Astrocyte of the spinal cord (primary cell): ENCODE measurements at regions not wholly inside any gene's neighbourhood (a gene's known extent, or its start where the extent isn't known, plus 50 kb on each side); places are given as distances from the start of the nearest gene placed in this dataset.

Experiments used
- DNase-seq: peaks from one replicate; pipeline ENCODE4 v3.0.0; 2011; ENCODE audit warnings: low read depth, low spot score
- H3K4me3 ChIP-seq: 2 replicates; pipeline ENCODE4 v1.5.1; 2011; ENCODE audit warnings: low read depth, mild to moderate bottlenecking, low read length, moderate library complexity
- in situ Hi-C: cut with HindIII; loops from 2 replicates; pipeline ENCODE4 v1.10.0; 2017; ENCODE audit warnings: low sequenced_read_pairs
- TF ChIP-seq, protein P1 (sequence below): IDR thresholded peaks from 2 replicates; pipeline ENCODE4 v1.5.1; 2012; ENCODE audit warnings: low read depth, mild to moderate bottlenecking, low read length, inconsistent platforms

DNA sequence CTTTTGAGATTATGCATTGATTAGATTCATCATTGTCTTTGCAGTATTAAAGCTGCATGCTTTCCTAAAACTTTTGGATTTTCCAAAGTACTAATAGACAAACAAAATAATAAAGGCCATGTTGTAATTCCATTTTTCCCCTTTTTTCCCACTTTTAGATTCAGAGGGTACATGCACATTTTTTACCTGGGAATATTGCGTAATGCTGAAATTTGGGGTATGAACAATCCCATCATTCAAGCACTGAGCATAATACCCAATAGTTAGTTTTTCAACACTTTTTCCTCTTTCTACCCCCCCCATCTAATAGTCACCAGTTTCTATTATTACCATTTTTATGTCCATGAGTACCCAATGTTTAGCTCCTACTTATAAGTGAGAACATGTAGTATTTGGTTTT is 1863.6 kb downstream of the STIM2 start:
- no peak for DNase-seq
- in situ Hi-C loops: no loop called here
- H3K4me3 ChIP-seq: no peak overlapping the region
- TF ChIP-seq, protein P1, sequence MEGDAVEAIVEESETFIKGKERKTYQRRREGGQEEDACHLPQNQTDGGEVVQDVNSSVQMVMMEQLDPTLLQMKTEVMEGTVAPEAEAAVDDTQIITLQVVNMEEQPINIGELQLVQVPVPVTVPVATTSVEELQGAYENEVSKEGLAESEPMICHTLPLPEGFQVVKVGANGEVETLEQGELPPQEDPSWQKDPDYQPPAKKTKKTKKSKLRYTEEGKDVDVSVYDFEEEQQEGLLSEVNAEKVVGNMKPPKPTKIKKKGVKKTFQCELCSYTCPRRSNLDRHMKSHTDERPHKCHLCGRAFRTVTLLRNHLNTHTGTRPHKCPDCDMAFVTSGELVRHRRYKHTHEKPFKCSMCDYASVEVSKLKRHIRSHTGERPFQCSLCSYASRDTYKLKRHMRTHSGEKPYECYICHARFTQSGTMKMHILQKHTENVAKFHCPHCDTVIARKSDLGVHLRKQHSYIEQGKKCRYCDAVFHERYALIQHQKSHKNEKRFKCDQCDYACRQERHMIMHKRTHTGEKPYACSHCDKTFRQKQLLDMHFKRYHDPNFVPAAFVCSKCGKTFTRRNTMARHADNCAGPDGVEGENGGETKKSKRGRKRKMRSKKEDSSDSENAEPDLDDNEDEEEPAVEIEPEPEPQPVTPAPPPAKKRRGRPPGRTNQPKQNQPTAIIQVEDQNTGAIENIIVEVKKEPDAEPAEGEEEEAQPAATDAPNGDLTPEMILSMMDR: no peak

DNA sequence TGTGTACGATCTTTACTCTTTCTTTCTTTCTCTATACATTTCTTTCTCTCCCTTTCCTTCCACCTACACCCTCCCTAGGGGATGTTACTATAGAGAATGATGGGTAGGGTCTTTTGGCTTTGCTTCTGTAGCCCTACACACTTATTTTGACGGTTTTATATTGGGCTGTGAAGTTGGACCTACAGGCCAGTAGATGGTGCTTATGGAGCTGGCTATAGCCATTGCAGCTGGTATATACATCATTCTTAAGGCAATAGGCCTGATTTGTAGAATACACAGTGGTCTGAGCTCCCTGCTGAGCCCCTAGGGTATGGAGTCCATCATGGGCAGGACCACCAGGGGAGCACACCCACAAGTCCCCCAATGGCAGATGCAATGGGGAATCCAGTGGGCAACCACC is 1869.7 kb downstream of the STIM2 start:
- DNase-seq: no peak
- in situ Hi-C loops: no loop called here
- TF ChIP-seq, protein P1: no peak
- H3K4me3 ChIP-seq: no peak overlapping the region

DNA sequence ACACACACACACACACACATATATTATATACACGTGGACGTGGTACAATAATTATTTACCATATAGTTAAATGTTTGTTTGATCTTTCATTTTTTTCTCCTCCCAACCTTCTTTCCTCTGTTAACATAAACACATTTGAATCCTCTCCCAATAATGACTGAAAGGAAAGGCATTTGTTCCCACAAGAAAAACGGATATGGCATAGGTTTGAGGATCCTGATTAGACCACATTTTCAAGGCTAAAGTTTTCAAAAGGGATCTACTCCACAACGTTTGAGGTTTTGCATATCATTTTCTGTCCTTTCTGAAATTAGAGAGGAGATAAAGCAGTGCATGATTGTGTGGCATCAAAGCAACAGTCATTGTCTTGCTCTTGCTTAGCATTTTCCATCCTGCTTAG is 1883.4 kb downstream of the STIM2 start:
- TF ChIP-seq, protein P1: no peak
- DNase-seq: no peak
- H3K4me3 ChIP-seq: no peak overlapping the region
- in situ Hi-C loops: no loop called here

DNA sequence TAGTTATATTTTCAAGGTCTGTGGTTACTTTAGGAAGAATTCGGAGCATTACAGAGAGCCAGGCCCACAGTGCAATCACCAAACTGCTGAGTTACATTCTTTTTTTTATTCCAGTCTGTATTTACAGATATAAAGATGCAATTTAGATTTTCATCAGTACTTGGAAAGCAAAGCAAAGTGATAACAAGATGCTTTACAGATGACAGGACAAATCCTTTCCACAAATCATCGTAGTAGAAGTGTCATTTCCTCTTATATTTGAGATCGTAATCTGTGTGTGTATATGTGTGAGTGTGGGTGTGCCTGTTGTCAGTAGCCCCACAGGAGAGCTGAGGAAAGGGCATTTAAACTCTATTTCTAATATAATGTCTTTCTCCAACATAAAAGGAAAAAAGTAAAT is 1893.7 kb downstream of the STIM2 start:
- H3K4me3 ChIP-seq: no peak overlapping the region
- in situ Hi-C loops: no loop called here
- TF ChIP-seq, protein P1: no peak
- no peak for DNase-seq

DNA sequence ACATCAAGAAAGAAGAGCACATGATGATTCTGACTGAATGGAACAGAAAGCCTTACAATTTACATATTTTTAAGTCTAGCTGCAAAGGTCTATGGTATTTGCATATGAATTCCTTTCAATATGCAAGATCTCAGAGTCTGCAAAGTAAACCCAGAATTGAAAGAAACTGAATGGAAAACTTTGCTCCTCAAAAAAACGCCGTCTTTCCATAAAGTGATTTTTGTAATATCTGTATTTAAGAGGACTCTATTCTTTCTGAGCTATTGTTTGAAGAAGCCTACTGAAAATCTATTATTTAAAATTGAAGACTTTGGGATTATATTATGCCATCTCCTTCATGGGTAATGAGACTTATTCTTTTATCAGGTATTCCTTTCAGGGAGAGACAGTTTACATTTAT is 1894.4 kb downstream of the STIM2 start:
- H3K4me3 ChIP-seq: no peak overlapping the region
- no peak for DNase-seq
- TF ChIP-seq, protein P1: no peak
- in situ Hi-C loops: no loop called here

DNA sequence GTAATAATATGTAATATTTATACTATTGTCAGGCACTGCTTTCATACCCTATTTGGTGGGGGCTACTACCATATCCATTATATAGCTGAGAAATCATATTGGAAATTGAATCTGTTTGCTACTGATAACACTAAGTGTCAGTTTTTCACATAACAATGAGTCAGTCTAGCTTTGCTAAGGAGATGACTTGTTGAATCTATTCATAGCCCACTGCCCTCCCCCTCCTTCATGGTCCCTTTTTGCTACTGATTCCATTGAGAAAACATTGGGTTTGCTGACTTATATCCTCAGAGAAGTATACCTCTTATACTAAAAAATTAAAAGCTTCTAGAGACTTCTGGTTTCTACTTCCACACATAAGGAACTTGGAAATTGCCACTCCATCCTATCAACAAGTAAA is 1898.4 kb downstream of the STIM2 start:
- no peak for DNase-seq
- TF ChIP-seq, protein P1: no peak
- H3K4me3 ChIP-seq: no peak overlapping the region
- in situ Hi-C loops: no loop called here

DNA sequence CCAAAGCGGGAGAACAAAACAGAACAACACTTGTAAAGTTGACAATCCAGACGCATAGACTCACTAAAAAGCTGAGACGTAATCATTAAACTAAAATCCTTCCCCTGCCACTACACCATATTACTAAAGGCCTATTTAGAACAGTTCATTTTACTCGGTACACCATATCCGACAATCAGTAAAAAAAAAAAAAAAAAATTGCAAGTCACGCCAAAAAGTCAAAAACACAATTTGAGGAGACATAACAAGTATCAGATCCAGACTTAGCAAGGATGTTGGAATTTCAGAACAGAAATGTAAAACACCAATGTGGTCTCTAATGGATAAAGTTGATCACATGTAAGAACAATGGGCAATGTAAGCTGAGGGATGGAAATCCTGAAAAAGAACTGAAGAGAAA is 1899.4 kb downstream of the STIM2 start:
- TF ChIP-seq, protein P1: no peak
- in situ Hi-C loops: no loop called here
- no peak for DNase-seq
- H3K4me3 ChIP-seq: no peak overlapping the region
